Occipital lobe (tissue), 1 donor: ENCODE measurements at regions not wholly inside any gene's neighbourhood (a gene's known extent, or its start where the extent isn't known, plus 50 kb on each side); places are given as distances from the start of the nearest gene placed in this dataset. TPM values are rescaled to one million over a fixed set of nuclear protein-coding genes. Genes with fewer than 3 reads are reported as not detected.

Source experiments
- small RNA-seq: library from RNA; depleted of rRNA; stranded (forward); fragments of <200 nt; gene quantifications from one replicate; pipeline ENCODE3, GENCODE V24; 2014

Small RNA genes lying in the stretch of these regions (small RNA-seq; reads per million reads assigned to genes)
- gene AP002802.2: not detected
- gene MIR4300: not detected
- gene MTND4LP18: not detected
- not detected for gene RNU6-544P
